ENCODE measurements at regions not wholly inside any gene's neighbourhood (a gene's known extent, or its start where the extent isn't known, plus 50 kb on each side); places are given as distances from the start of the nearest gene placed in this dataset.

GRCh38 chr2:161484061-161484460 is 68.0 kb downstream of the TBR1 start:
- no peak overlapping the region for H3K9ac ChIP-seq (ENCODE audit: low read depth, low read length)
- no peaks in the 10 kb centered on the region for H3K9me1 ChIP-seq (ENCODE audit: insufficient read depth, low read length)
- H2BK5ac ChIP-seq (ENCODE audit: low read depth, low read length, poor library complexity, severe bottlenecking), result no peak overlapping the region
- dilution Hi-C loops (cut with HindIII; ENCODE audit: low sequenced_read_pairs, unreplicated experiment) (no loop called here), in situ Hi-C loops (cut with MboI; ENCODE audit: low sequenced_read_pairs) (no loop called here), intact Hi-C loops (cut with micrococcal nuclease) (no loop called here)
- no peak overlapping the region for H2BK120ac ChIP-seq (ENCODE audit: low read depth, low read length)
- ChIA-PET CTCF (no interaction called here), POLR2A (ENCODE audit: unreplicated experiment) (no interaction called here)
- ATAC-seq (ENCODE audit: low read depth), result no peak
- no peak overlapping the region for H4K5ac ChIP-seq (ENCODE audit: low read depth, low read length)
- H3K36me3 ChIP-seq (ENCODE audit: control insufficient read depth, insufficient read depth, low read length), result no peaks in the 10 kb centered on the region
- BruUV-seq (replicated peaks), result no TSS peak
- no peak overlapping the region for H3K56ac ChIP-seq (ENCODE audit: extremely low read depth, insufficient read depth, low read length)
- no peak for TF ChIP-seq RAD21 (IDR thresholded peaks at IDR 0.05; ENCODE audit: low read length)
- TF ChIP-seq BHLHE40 (IDR thresholded peaks at IDR 0.05; ENCODE audit: low read depth, low read length), result no peak
- TF ChIP-seq, protein P1, sequence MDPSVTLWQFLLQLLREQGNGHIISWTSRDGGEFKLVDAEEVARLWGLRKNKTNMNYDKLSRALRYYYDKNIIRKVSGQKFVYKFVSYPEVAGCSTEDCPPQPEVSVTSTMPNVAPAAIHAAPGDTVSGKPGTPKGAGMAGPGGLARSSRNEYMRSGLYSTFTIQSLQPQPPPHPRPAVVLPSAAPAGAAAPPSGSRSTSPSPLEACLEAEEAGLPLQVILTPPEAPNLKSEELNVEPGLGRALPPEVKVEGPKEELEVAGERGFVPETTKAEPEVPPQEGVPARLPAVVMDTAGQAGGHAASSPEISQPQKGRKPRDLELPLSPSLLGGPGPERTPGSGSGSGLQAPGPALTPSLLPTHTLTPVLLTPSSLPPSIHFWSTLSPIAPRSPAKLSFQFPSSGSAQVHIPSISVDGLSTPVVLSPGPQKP (IDR thresholded peaks at IDR 0.05; ENCODE audit: borderline replicate concordance, low read depth, low read length), result no peak
- TF ChIP-seq SMC3 (IDR thresholded peaks at IDR 0.05; ENCODE audit: low read depth, low read length), result no peak
- TF ChIP-seq MAFK (IDR thresholded peaks at IDR 0.05; ENCODE audit: low read depth, low read length), result no peak
- TF ChIP-seq RFX5 (IDR thresholded peaks at IDR 0.05; ENCODE audit: low read depth, low read length), result no peak
- H3K23ac ChIP-seq (ENCODE audit: low read depth, low read length), result no peak overlapping the region
- H3K27me3 ChIP-seq (ENCODE audit: control insufficient read depth, insufficient read depth, low read length), result no peaks in the 10 kb centered on the region
- H2AK9ac ChIP-seq (replicated peaks; ENCODE audit: low read depth, low read length, poor library complexity), result no peak overlapping the region
- H3K4ac ChIP-seq (ENCODE audit: low read depth, low read length), result no peak overlapping the region
- no peak overlapping the region for H3K4me3 ChIP-seq (ENCODE audit: insufficient read depth, low read depth, low read length)
- H4K91ac ChIP-seq (ENCODE audit: insufficient read depth, low read depth, low read length), result no peak overlapping the region
- H2AFZ ChIP-seq (replicated peaks; ENCODE audit: low read length, poor library complexity), result no peak overlapping the region
- H2AK5ac ChIP-seq (ENCODE audit: low read depth, low read length), result no peak overlapping the region
- H3K27ac ChIP-seq (ENCODE audit: insufficient read depth, low read length), result no peak overlapping the region
- H3K18ac ChIP-seq (ENCODE audit: low read depth, low read length), result no peak overlapping the region
- DNase-seq, result no peak
- no peak overlapping the region for H2BK20ac ChIP-seq (ENCODE audit: low read depth, low read length)
- no peak overlapping the region for H3K4me2 ChIP-seq (ENCODE audit: low read depth, low read length)
- no peak overlapping the region for H2BK15ac ChIP-seq (ENCODE audit: low read depth, low read length)
- H3K79me1 ChIP-seq (ENCODE audit: low read depth in 1 of 2, low read length in 2 of 2), result no peaks in the 10 kb centered on the region
- H4K8ac ChIP-seq (ENCODE audit: low read depth in 2 of 2, low read length in 2 of 2), result no peak overlapping the region
- no CpG with 5 or more reads among the region's 1 CpG for WGBS, 2 experiments (ENCODE audit: extremely low coverage in 2 of 2, insufficient read length in 1 of 2)
- H3K4me1 ChIP-seq (ENCODE audit: control insufficient read depth, insufficient read depth, low read length), result no peaks in the 10 kb centered on the region
- H4K20me1 ChIP-seq (ENCODE audit: insufficient read depth, low read length), result no peaks in the 10 kb centered on the region
- no peak overlapping the region for H3K14ac ChIP-seq (replicated peaks; ENCODE audit: low read depth, low read length)
- H3K9me3 ChIP-seq (ENCODE audit: control insufficient read depth, insufficient read depth, low read length), result no peaks in the 10 kb centered on the region; the same call in 1 of the 2 replicates
